ENCODE measurements at regions not wholly inside any gene's neighbourhood (a gene's known extent, or its start where the extent isn't known, plus 50 kb on each side); places are given as distances from the start of the nearest gene placed in this dataset.

DNA sequence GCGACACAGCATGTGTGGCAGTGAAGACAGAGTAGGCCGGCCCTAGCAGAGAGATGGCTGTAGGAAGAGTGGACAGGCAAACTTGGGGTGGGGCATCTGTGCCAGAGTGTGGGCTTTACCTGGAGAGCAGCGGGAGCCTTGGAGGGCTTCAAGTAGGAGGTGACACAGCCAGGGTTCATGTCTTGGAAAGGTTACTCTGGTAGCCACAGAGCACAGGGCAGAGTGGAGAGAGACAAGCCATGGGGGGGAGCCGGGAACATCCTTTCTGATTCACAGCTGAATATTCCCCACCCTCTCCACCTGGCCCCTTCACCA is 53.5 kb upstream of the DIO3 start:
- TF ChIP-seq CTCF (IDR thresholded peaks at IDR 0.05): no peak
- no peak for TF ChIP-seq NRF1 (IDR thresholded peaks at IDR 0.05; ENCODE audit: low read depth, low read length)
- TF ChIP-seq RXRA (IDR thresholded peaks at IDR 0.05; ENCODE audit: borderline replicate concordance, low read depth): no peak
- TF ChIP-seq, protein P1, sequence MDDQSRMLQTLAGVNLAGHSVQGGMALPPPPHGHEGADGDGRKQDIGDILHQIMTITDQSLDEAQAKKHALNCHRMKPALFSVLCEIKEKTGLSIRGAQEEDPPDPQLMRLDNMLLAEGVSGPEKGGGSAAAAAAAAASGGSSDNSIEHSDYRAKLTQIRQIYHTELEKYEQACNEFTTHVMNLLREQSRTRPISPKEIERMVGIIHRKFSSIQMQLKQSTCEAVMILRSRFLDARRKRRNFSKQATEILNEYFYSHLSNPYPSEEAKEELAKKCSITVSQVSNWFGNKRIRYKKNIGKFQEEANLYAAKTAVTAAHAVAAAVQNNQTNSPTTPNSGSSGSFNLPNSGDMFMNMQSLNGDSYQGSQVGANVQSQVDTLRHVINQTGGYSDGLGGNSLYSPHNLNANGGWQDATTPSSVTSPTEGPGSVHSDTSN (IDR thresholded peaks at IDR 0.05): no peak
- TF ChIP-seq FOXM1 (IDR thresholded peaks at IDR 0.05; ENCODE audit: low read depth): no peak
- TF ChIP-seq, protein P2, sequence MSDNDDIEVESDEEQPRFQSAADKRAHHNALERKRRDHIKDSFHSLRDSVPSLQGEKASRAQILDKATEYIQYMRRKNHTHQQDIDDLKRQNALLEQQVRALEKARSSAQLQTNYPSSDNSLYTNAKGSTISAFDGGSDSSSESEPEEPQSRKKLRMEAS (IDR thresholded peaks at IDR 0.05; ENCODE audit: low read depth): no peak
- TF ChIP-seq EZH2phosphoT487 (IDR thresholded peaks at IDR 0.05; ENCODE audit: borderline replicate concordance, low read depth): no peak
- no peak for TF ChIP-seq MXI1 (IDR thresholded peaks at IDR 0.05; ENCODE audit: low read depth, low read length)
- no peak for TF ChIP-seq REST (IDR thresholded peaks at IDR 0.05; ENCODE audit: low read depth, low read length)
- TF ChIP-seq EP300 (IDR thresholded peaks at IDR 0.05; ENCODE audit: borderline replicate concordance in 1 of 2, low read depth in 1 of 2, low read length in 1 of 2): no peak
- TF ChIP-seq SMC3 (IDR thresholded peaks at IDR 0.05; ENCODE audit: low read depth, low read length): no peak
- TF ChIP-seq SIN3A (IDR thresholded peaks at IDR 0.05; ENCODE audit: borderline replicate concordance, low read depth, low read length): no peak
- no peak for TF ChIP-seq TAF1 (IDR thresholded peaks at IDR 0.05; ENCODE audit: borderline replicate concordance, low read depth, low read length)

All from SK-N-SH (cell line).